ENCODE measurements at regions not wholly inside any gene's neighbourhood (a gene's known extent, or its start where the extent isn't known, plus 50 kb on each side); places are given as distances from the start of the nearest gene placed in this dataset.

- H2AK9ac ChIP-seq (replicated peaks; ENCODE audit: low read depth, low read length, poor library complexity) = no peak overlapping the region
Measured at GRCh38 chr9:86491468-86492266, 137.5 kb upstream of the TUT7 start.

More at GRCh38 chr9:86491468-86492266, 137.5 kb upstream of the TUT7 start:
- WGBS, 2 experiments (ENCODE audit: extremely low coverage in 2 of 2, insufficient read length in 1 of 2) = no CpG with 5 or more reads among the region's 8 CpGs
- intact Hi-C loops (cut with micrococcal nuclease) (no loop called here), in situ Hi-C loops (cut with MboI; ENCODE audit: low sequenced_read_pairs) (no loop called here), dilution Hi-C loops (cut with HindIII; ENCODE audit: low sequenced_read_pairs, unreplicated experiment) (no loop called here)
- Histone ChIP-seq H4K20me1 (ENCODE audit: insufficient read depth, low read length) (no peaks in the 10 kb centered on the region), H3K79me1 (ENCODE audit: low read depth in 1 of 2, low read length in 2 of 2) (no peaks in the 10 kb centered on the region), H3K36me3 (ENCODE audit: control insufficient read depth, insufficient read depth, low read length) (no peaks in the 10 kb centered on the region), H3K23ac (ENCODE audit: low read depth, low read length) (no peak overlapping the region), H2BK15ac (ENCODE audit: low read depth, low read length) (no peak overlapping the region), H3K4me1 (ENCODE audit: control insufficient read depth, insufficient read depth, low read length) (peaks cover 6% of the 10 kb centered on the region), H3K4me2 (ENCODE audit: low read depth, low read length) (no peak overlapping the region), H2BK20ac (ENCODE audit: low read depth, low read length) (no peak overlapping the region; the same call in 1 of the 2 replicates), H3K14ac (replicated peaks; ENCODE audit: low read depth, low read length) (no peak overlapping the region), H2AFZ (replicated peaks; ENCODE audit: low read length, poor library complexity) (no peak overlapping the region), H3K9me1 (ENCODE audit: insufficient read depth, low read length) (no peaks in the 10 kb centered on the region), H4K8ac (ENCODE audit: low read depth in 2 of 2, low read length in 2 of 2) (no peak overlapping the region), H3K9ac (ENCODE audit: low read depth, low read length) (no peak overlapping the region), H4K5ac (ENCODE audit: low read depth, low read length) (no peak overlapping the region), H2BK5ac (ENCODE audit: low read depth, low read length, poor library complexity, severe bottlenecking) (no peak overlapping the region), H3K9me3 (ENCODE audit: control insufficient read depth, insufficient read depth, low read length) (no peaks in the 10 kb centered on the region), H3K4me3 (ENCODE audit: insufficient read depth, low read depth, low read length) (no peak overlapping the region), H3K18ac (ENCODE audit: low read depth, low read length) (peak overlapping the region; percentile 25; the same call in 1 of the 2 replicates), H2BK120ac (ENCODE audit: low read depth, low read length) (peak overlapping the region; percentile 22; the same call in 1 of the 2 replicates), H4K91ac (ENCODE audit: insufficient read depth, low read depth, low read length) (no peak overlapping the region), H3K27ac (ENCODE audit: insufficient read depth, low read length) (no peak overlapping the region), H2AK5ac (ENCODE audit: low read depth, low read length) (no peak overlapping the region), H3K4ac (ENCODE audit: low read depth, low read length) (no peak overlapping the region), H3K27me3 (ENCODE audit: control insufficient read depth, insufficient read depth, low read length) (no peaks in the 10 kb centered on the region), H3K56ac (ENCODE audit: extremely low read depth, insufficient read depth, low read length) (no peak overlapping the region)
- no TSS peak for BruUV-seq (replicated peaks)
- TF ChIP-seq BHLHE40 (IDR thresholded peaks at IDR 0.05; ENCODE audit: low read depth, low read length) = no peak
- no peak for TF ChIP-seq FOS (IDR thresholded peaks at IDR 0.05; ENCODE audit: low read depth, low read length)
- TF ChIP-seq NFE2L2 (IDR thresholded peaks at IDR 0.05; ENCODE audit: low read depth, low read length) = no peak
- no peak for TF ChIP-seq CTCF (conservative IDR thresholded peaks at IDR 0.05; ENCODE audit: low read depth, low read length)
- TF ChIP-seq MAFK (IDR thresholded peaks at IDR 0.05; ENCODE audit: low read depth, low read length) = no peak
- no peak for TF ChIP-seq ELK1 (IDR thresholded peaks at IDR 0.05; ENCODE audit: borderline replicate concordance, low read depth, low read length)
- no peak for TF ChIP-seq CHD1 (IDR thresholded peaks at IDR 0.05; ENCODE audit: low read depth, low read length)
- no peak for TF ChIP-seq RFX5 (IDR thresholded peaks at IDR 0.05; ENCODE audit: low read depth, low read length)
- no peak for TF ChIP-seq SMC3 (IDR thresholded peaks at IDR 0.05; ENCODE audit: low read depth, low read length)
- TF ChIP-seq RAD21 (IDR thresholded peaks at IDR 0.05; ENCODE audit: low read length) = no peak
- TF ChIP-seq CEBPB (IDR thresholded peaks at IDR 0.05; ENCODE audit: low read depth, low read length) = no peak
- no peak for TF ChIP-seq USF2 (IDR thresholded peaks at IDR 0.05; ENCODE audit: low read depth, low read length)
- TF ChIP-seq MXI1 (IDR thresholded peaks at IDR 0.05; ENCODE audit: borderline replicate concordance, low read depth, low read length) = no peak
- TF ChIP-seq RCOR1 (IDR thresholded peaks at IDR 0.05; ENCODE audit: insufficient replicate concordance, low read length) = no peak
- TF ChIP-seq MAZ (IDR thresholded peaks at IDR 0.05; ENCODE audit: borderline replicate concordance, low read depth, low read length) = no peak
- DNase-seq = no peak
- ATAC-seq (ENCODE audit: low read depth) = no peak
- ChIA-PET CTCF (no interaction called here), POLR2A (ENCODE audit: unreplicated experiment) (no interaction called here)
